HG02623 (cell line): ENCODE measurements at regions not wholly inside any gene's neighbourhood (a gene's known extent, or its start where the extent isn't known, plus 50 kb on each side); places are given as distances from the start of the nearest gene placed in this dataset.
"Not testable (repeated sequence)": the region's sequence is repeated elsewhere in the genome, so short reads cannot be mapped to it uniquely, and the experiment has no call there.

Experiments
- ATAC-seq: cut with Tn5 transposase; IDR thresholded peaks from one replicate; pipeline ENCODE4 v1.9.1; 2021; ENCODE audit warnings: moderate library complexity; ENCODE audit not compliant: unreplicated experiment

GRCh38 chr7:28328822-28329660, 83.3 kb upstream of the CREB5 start:
- ATAC-seq = no peak

DNA sequence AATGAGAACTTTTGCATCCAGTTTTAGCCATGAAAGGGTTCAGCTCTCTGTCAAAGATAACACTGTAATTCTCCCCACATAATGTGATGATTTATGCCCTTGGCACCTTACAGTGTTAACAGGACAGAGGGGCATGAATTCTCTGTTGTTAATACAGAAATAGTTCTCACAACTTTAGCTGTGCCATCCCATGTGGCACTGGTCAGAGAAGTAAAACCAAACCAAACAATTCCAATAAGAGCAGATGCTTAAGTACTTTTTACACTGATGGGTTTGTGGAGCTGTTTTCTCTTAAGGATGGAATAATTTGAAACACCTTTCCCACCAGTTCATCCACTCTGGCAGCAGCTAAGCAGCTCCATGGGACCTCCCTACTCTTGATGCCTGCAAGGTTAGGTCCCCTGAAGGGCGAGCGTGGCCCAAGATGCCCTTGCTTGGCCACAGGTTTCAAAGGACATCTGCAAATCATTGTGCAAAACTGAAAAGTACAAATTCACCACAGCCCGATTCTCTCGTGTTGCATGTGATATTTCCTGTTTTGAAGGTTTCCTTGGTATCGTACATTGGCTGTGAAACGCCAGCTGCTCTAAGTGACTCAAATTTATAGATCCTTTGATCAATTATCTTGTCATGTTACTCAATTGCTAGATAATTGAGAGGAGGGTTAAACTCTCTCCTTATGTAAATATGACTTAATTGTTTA, 82.5 kb upstream of the CREB5 start:
- no peak for ATAC-seq

GRCh38 chr7:28330384-28331070, 81.8 kb upstream of the CREB5 start:
- no peak for ATAC-seq

- no peak for ATAC-seq
Measured at GRCh38 chr7:28332046-28332445, 80.3 kb upstream of the CREB5 start.

GRCh38 chr7:28333548-28333947, 78.8 kb upstream of the CREB5 start:
- ATAC-seq = not testable (repeated sequence)

DNA sequence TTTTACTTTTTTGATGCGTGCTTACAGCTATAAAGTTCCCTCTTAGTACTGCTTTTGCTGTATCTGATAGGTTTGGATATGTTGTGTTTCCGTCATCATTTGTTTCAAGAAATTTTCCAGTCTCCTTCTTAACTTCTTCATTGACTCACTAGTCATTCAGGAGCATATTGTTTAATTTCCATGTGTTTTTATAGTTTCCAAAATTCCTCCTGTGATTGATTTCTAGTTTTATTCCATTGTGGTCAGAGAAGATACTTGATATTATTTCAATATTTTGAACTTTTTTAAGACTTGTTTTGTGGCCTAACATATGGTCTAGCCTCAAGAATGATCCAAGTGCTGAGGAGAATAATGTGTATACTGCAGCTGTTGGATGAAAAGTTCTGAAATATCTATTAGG, 75.5 kb upstream of the CREB5 start:
- no peak for ATAC-seq

- no peak for ATAC-seq
Measured at GRCh38 chr7:28338041-28338440, 74.3 kb upstream of the CREB5 start.

DNA sequence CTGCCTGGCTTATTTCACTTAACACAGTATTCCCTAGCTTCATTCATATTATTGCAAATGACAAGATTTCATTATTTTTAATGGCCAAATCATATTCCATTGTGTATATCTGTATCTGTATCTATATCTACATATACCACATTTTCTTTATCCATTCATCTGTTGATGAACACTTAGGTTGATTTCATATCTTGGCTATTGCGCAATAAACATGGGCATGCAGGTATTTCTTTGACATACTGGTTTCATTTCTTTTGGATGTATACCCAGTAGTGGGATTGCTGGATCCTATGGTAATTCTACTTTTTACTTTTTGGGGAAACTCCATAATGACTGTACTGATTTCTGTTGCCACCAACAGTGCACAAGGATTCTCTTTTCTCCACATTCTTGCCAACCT, 68.9 kb upstream of the CREB5 start:
- ATAC-seq = no peak

DNA sequence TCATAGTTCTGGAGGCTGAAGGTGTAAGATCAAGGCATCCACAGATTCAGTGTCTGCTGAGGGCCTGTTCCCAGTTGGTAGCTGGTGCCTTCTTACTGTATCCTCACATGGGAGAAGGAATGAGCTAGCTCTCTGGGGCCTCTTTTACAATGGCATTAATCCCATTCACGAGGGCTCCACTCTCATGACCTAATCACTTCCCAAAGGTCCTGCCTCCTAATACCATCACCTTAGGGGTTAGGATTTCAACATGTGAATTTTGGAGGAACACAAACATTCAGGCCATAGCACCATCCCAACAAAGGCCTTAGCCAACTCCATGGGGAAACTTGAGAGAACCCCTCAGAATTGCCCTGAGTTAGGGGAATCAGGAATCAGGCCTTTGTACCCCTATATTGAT, 66.1 kb upstream of the CREB5 start:
- ATAC-seq = no peak

DNA sequence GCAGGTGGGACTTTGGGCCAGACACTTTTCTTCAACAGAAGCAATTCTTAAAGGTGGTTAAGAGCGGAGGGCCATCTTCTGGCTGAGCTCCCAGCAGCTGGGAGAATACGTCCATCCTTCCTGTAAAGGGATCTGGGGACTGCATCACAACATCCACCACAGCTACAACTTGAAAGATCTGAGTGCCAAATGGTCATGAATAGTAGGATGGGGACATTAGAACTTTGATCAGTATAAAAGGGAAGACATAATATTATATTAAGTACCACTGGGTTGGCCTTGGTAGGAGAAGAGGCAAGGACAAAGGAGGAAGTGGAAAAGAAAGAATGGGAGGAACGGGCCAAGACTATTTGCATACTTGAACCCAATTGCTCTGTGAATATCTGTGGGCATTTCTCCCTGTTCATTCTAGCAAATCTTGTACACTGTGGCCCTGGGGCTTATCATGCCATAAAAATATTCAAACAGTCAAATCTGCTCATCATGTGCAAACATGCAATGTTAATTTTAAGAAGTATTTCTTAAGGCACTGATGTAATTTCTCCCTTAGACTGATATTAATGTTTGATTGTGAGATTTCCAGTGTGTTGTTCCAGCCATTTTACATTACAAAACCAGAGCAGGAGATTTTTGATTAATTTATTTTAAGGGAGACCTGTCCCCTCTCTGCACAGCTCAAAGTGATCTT, 65.5 kb upstream of the CREB5 start:
- ATAC-seq = no peak

DNA sequence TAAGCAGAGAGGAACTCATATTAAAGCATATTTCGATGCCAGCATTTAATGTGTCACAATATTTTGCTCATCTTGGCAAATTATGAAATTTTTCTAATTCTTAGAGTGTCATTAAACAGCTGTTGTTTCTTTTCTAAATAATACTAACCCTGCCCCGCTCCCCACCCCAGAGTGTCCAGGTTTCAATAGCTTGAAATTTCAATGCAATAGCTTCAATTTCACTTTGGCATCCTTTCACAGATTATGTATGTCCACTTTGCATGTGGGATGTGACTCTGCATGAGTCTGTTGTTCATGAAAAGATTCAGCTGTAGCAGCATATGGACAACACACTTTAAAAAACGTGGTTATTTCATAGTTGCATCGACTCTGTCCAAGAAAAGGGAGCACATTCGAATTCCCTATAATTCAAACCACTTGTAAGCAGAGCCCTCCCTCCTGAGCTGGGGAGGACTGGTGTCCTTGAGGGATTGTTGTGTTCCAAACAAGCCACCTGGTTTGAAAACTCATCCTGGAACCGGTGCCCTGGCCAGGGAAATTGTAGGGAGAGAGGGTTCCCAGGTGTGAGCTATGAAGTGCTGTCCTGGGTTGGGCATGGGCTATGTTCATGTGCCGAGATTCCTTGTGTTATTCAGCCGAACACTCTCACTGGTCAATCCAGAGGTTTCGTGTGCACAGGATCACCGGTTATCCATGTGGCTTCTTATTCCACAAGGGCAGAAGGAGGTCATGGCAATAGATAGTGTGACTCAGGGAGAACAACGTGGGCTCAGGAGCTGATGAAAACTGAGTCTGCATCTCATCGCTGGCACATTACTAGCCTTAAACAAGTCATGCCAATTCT, 64.6 kb upstream of the CREB5 start:
- no peak for ATAC-seq

DNA sequence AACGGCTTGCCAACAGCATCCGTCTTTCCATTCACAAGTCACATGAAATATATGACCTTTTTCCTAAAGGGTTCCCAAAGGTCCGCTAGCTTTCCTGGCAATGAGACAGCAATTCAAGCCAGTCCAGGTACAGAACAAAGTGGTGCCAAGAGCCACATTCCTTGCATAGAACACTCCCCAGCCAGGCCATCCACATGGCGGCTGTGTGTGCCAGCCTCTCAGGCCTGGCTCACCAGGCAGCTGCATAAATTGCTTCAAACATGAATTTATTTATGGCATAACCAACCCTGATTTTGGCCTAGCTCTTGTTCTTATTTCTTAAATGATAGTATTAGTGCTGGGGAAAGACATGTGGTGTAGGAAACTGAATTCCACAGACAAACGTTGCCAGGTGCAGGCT, 63.7 kb upstream of the CREB5 start:
- no peak for ATAC-seq

DNA sequence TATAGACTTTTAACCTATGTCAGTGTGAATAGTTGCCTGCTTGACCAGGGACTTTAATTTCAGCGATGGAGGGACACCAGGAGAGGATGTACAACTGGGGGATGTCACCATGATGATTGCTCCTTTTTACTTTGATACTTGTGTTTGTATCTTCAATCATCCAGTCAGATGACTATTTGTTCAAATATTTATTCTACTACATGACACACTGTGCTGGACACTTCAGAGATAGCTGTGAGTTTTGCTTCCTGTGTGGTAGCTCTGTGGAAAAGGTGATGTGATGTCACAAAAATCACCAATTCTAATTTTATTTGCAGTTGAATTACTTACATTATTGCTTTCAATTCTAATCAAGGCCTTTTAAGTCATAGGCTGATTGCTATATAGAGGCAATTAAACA, 62.7 kb upstream of the CREB5 start:
- ATAC-seq = no peak

DNA sequence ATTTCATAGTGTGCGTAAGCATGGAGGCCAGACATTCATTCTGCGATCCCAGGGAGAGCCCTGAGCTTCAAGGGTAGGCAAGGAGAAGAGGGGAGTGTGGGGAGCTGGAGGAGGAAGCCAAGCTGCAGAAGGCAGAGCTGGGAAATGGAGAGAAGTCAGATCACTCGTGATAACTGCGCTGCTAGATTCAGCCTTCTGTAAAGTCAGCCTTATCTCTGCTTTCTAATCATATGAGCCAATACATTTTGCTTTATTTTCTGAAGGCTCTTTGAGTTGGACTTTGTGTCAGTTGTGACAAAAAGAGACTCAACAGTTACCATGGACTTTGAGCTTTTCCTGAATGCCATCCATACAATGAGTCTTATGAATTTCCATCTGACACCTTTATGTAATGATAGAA, 61.7 kb upstream of the CREB5 start:
- no peak for ATAC-seq

GRCh38 chr7:28351450-28351849, 60.9 kb upstream of the CREB5 start:
- ATAC-seq = no peak

- ATAC-seq = no peak
Measured at GRCh38 chr7:28354601-28355402, 57.5 kb upstream of the CREB5 start.

- ATAC-seq = no peak
Measured at GRCh38 chr7:28355635-28356319, 56.5 kb upstream of the CREB5 start.

- ATAC-seq = no peak
Measured at GRCh38 chr7:28356619-28357018, 55.7 kb upstream of the CREB5 start.

GRCh38 chr7:28358423-28358868, 53.9 kb upstream of the CREB5 start:
- ATAC-seq = no peak
